HG02852 (cell line): ENCODE measurements at regions not wholly inside any gene's neighbourhood (a gene's known extent, or its start where the extent isn't known, plus 50 kb on each side); places are given as distances from the start of the nearest gene placed in this dataset.
"Not testable (repeated sequence)": the region's sequence is repeated elsewhere in the genome, so short reads cannot be mapped to it uniquely, and the experiment has no call there.

Experiments used
- ATAC-seq: cut with Tn5 transposase; IDR thresholded peaks from one replicate; pipeline ENCODE4 v1.9.1; 2021; ENCODE audit warnings: mild to moderate bottlenecking, moderate library complexity; ENCODE audit not compliant: unreplicated experiment

GRCh38 chrX:39484159-39485068 is 613.3 kb downstream of the BCOR start:
- ATAC-seq, result no peak

- no peak for ATAC-seq
Measured at GRCh38 chrX:39487166-39487968, 610.4 kb downstream of the BCOR start.

GRCh38 chrX:39487969-39488330 is 609.8 kb downstream of the BCOR start:
- no peak for ATAC-seq

GRCh38 chrX:39491548-39492297 is 606.0 kb downstream of the BCOR start:
- peak; percentile 61 for ATAC-seq

GRCh38 chrX:39492497-39493162 is 605.1 kb downstream of the BCOR start:
- ATAC-seq, result no peak

- ATAC-seq, result no peak
Measured at GRCh38 chrX:39493168-39493567, 604.6 kb downstream of the BCOR start.

GRCh38 chrX:39497117-39497516 is 600.6 kb downstream of the BCOR start:
- ATAC-seq, result not testable (repeated sequence)

- no peak for ATAC-seq
Measured at GRCh38 chrX:39497702-39498265, 600.0 kb downstream of the BCOR start.

- no peak for ATAC-seq
Measured at GRCh38 chrX:39499996-39500395, 597.8 kb downstream of the BCOR start.

- no peak for ATAC-seq
Measured at GRCh38 chrX:39501822-39502221, 595.9 kb downstream of the BCOR start.

- ATAC-seq, result no peak
Measured at GRCh38 chrX:39502486-39502885, 595.3 kb downstream of the BCOR start.

- no peak for ATAC-seq
Measured at GRCh38 chrX:39504227-39504626, 593.5 kb downstream of the BCOR start.

- no peak for ATAC-seq
Measured at GRCh38 chrX:39504850-39505259, 592.9 kb downstream of the BCOR start.

GRCh38 chrX:39506131-39506530 is 591.6 kb downstream of the BCOR start:
- no peak for ATAC-seq

- ATAC-seq, result no peak
Measured at GRCh38 chrX:39507034-39507433, 590.7 kb downstream of the BCOR start.

- ATAC-seq, result no peak
Measured at GRCh38 chrX:39507617-39508299, 590.0 kb downstream of the BCOR start.

GRCh38 chrX:39508300-39508692 is 589.5 kb downstream of the BCOR start:
- no peak for ATAC-seq

- ATAC-seq, result no peak
Measured at GRCh38 chrX:39509157-39509556, 588.6 kb downstream of the BCOR start.

GRCh38 chrX:39513836-39514235 is 583.9 kb downstream of the BCOR start:
- no peak for ATAC-seq

- no peak for ATAC-seq
Measured at GRCh38 chrX:39514801-39515200, 583.0 kb downstream of the BCOR start.
